OCI-LY3 (cell line): ENCODE measurements at regions not wholly inside any gene's neighbourhood (a gene's known extent, or its start where the extent isn't known, plus 50 kb on each side); places are given as distances from the start of the nearest gene placed in this dataset.

Experiments used
- EZH2phosphoT487 ChIP-seq: fragments of 200-600 bp; shearing (Covaris generic); IDR thresholded peaks from 2 replicates; pipeline ENCODE4 v1.6.1; 2018; ENCODE audit warnings: antibody characterized with exemption, mixed run types, low read depth
- TF ChIP-seq, protein P1 (sequence below): fragments of 200-600, 300-600 bp; sonication (generic); IDR thresholded peaks from 2 replicates; pipeline ENCODE4 v1.5.1; 2014; ENCODE audit warnings: antibody characterized with exemption, low read length, low read depth

DNA sequence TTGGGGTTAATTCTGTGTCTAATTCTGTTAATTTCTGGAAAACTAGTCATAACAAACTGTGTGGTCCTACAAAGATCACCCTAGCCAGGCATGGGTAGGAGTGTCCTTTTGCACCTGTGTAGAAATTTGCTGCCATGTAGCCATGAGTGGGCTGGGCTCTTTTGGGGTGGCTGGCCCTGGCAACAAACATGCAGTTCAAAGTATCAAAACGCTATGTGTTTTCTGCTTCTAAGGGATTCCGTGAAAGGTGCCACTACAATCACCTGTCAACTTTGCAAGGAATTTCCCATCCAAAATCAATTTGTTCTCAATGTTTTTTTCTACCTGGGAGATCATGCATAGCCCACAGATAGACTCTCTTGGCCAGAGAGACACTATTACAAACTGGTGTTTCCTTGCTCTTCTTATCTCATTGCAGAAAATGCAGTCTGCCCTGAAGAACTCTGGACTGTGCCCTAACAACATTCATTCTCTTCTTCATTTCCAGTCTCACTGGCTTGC is 537.7 kb upstream of the ID2 start:
- TF ChIP-seq, protein P1, sequence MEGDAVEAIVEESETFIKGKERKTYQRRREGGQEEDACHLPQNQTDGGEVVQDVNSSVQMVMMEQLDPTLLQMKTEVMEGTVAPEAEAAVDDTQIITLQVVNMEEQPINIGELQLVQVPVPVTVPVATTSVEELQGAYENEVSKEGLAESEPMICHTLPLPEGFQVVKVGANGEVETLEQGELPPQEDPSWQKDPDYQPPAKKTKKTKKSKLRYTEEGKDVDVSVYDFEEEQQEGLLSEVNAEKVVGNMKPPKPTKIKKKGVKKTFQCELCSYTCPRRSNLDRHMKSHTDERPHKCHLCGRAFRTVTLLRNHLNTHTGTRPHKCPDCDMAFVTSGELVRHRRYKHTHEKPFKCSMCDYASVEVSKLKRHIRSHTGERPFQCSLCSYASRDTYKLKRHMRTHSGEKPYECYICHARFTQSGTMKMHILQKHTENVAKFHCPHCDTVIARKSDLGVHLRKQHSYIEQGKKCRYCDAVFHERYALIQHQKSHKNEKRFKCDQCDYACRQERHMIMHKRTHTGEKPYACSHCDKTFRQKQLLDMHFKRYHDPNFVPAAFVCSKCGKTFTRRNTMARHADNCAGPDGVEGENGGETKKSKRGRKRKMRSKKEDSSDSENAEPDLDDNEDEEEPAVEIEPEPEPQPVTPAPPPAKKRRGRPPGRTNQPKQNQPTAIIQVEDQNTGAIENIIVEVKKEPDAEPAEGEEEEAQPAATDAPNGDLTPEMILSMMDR: no peak
- no peak for TF ChIP-seq EZH2phosphoT487
